Adipocyte (in vitro differentiated cells): ENCODE measurements at regions not wholly inside any gene's neighbourhood (a gene's known extent, or its start where the extent isn't known, plus 50 kb on each side); places are given as distances from the start of the nearest gene placed in this dataset.

ENCODE experiments used
- DNase-seq: peaks from one replicate; pipeline ENCODE4 v3.0.0-alpha.2; 2015; ENCODE audit warnings: low read depth
- H3K27me3 ChIP-seq: replicated peaks from 2 replicates; pipeline ENCODE4 v1.7.0; 2013; ENCODE audit warnings: mild to moderate bottlenecking, low read length, moderate library complexity; ENCODE audit not compliant: control insufficient read depth, insufficient read depth
- H3K36me3 ChIP-seq: 2 replicates; pipeline ENCODE4 v1.7.0; 2013; ENCODE audit warnings: low read length, mild to moderate bottlenecking, moderate library complexity; ENCODE audit not compliant: control insufficient read depth, insufficient read depth, severe bottlenecking
- H3K4me1 ChIP-seq: 2 replicates; pipeline ENCODE4 v1.7.0; 2013; ENCODE audit warnings: mild to moderate bottlenecking, low read length, moderate library complexity; ENCODE audit not compliant: control insufficient read depth, insufficient read depth
- H3K4me3 ChIP-seq: 2 replicates; pipeline ENCODE4 v1.7.0; 2013; ENCODE audit warnings: mild to moderate bottlenecking, low read length, moderate library complexity
- H3K9ac ChIP-seq: 2 replicates; pipeline ENCODE4 v1.7.0; 2013; ENCODE audit warnings: mild to moderate bottlenecking, low read length, moderate library complexity
- H3K9me3 ChIP-seq: 2 replicates; pipeline ENCODE4 v1.7.0; 2013; ENCODE audit warnings: mild to moderate bottlenecking, low read length, moderate library complexity; ENCODE audit not compliant: control insufficient read depth

DNA sequence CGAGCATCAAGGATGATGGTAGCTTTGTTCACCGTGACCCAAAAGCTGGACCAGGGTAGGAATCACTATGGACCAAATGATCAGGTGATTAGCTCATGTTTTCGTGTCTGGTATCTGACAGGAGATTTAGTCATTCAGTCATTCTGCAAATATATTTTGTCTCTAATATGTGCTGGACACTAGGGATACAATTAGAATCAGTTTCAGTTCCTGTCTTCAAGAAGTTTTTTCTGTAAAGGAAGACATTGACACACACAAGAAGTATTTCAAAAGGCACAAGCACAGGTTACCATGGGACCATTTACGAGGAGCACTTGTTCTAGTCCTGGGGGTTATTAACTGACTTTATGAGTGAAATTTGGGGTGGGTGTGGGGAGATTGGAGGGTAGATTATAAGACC is 244.9 kb downstream of the HIVEP2 start:
- no peaks in the 10 kb centered on the region for H3K9me3 ChIP-seq
- H3K27me3 ChIP-seq: no peaks in the 10 kb centered on the region
- H3K4me1 ChIP-seq: no peaks in the 10 kb centered on the region
- H3K36me3 ChIP-seq: no peaks in the 10 kb centered on the region
- DNase-seq: no peak
- H3K9ac ChIP-seq: no peak overlapping the region
- H3K4me3 ChIP-seq: no peak overlapping the region

DNA sequence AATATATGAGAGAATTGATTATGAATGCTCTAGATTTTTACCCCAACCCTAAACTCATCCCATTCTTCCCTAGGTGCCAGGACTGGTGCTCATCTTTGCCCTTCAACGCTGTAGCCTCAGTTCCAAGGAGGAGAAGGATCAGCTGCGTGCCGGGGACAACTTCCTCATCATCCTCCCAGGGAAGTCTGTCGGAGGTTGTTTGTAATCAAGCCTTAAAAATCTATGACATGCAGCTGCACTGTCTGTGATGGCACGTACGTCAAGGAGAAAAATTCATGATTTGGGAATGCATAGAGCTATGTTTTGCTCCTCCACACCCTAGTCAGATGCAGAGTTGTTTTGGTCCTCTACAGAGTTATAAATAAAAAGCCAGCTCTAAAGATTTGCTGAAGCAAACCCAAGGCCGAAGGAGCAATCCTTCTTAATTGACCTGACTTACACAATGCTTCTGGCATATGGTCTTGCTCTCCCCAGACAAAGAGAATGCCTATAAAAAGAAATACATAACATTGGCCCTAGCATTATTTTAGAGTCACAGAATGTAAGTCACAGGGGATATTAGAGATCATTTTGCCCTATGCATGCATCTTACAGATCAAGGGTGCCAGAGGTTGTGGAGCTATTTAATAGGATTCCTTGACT is 244.2 kb downstream of the HIVEP2 start:
- no peaks in the 10 kb centered on the region for H3K36me3 ChIP-seq

More for the DNA sequence above, 244.2 kb downstream of the HIVEP2 start:
- DNase-seq: peak; percentile 37
- Histone ChIP-seq H3K9ac (no peak overlapping the region), H3K4me1 (no peaks in the 10 kb centered on the region), H3K27me3 (no peaks in the 10 kb centered on the region), H3K9me3 (no peaks in the 10 kb centered on the region), H3K4me3 (no peak overlapping the region)
